Progenitor cell of endocrine pancreas (in vitro differentiated cells): ENCODE measurements at regions not wholly inside any gene's neighbourhood (a gene's known extent, or its start where the extent isn't known, plus 50 kb on each side); places are given as distances from the start of the nearest gene placed in this dataset.

Experiments
- DNase-seq: peaks from one replicate; pipeline ENCODE4 v3.0.0; 2021; ENCODE audit warnings: low spot score; ENCODE audit not compliant: unreplicated experiment
- H3K27ac Mint-ChIP-seq: 2 replicates; pipeline ENCODE4 v1.8.0; 2021; ENCODE audit warnings: mild to moderate bottlenecking, moderate library complexity, mixed read lengths
- H3K27me3 Mint-ChIP-seq: 2 replicates; pipeline ENCODE4 v1.8.0; 2021; ENCODE audit warnings: mixed read lengths
- H3K36me3 Mint-ChIP-seq: 2 replicates; pipeline ENCODE4 v1.8.0; 2022; ENCODE audit warnings: mixed read lengths; ENCODE audit not compliant: insufficient read depth
- H3K4me1 Mint-ChIP-seq: 2 replicates; pipeline ENCODE4 v1.8.0; 2021; ENCODE audit warnings: low read depth, mixed read lengths
- H3K4me3 Mint-ChIP-seq: 2 replicates; pipeline ENCODE4 v1.8.0; 2021; ENCODE audit warnings: low read depth, mild to moderate bottlenecking, moderate library complexity, mixed read lengths
- H3K9me3 Mint-ChIP-seq: 2 replicates; pipeline ENCODE4 v1.8.0; 2021; ENCODE audit warnings: low read depth, mixed read lengths
- TF ChIP-seq, protein P1 (sequence below): fragments of 200-600 bp; sonication (generic); IDR thresholded peaks from one replicate; pipeline ENCODE4 v1.5.0; 2021; ENCODE audit warnings: antibody characterized with exemption, mild to moderate bottlenecking; ENCODE audit not compliant: unreplicated experiment

DNA sequence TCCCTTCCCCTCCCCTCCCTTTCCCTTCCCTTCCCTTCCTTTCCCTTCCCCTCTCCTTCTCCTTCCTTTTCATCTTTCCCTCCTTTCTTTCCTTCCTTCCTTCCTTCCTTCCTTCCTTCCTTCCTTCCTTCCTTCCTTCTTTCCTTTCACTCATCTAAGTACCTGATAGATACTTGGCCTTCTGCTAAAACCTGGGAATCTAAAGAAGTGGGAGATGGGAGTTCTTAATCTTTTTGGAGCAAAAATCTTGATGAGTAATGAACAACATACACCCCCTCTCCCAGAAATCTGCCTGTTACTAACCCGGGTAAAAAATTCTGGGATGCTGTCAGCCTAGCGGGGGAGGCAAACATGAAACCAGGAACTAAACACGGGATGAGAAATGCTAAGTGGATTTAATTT is 100.7 kb downstream of the VEGFA start:
- peaks cover 30% of the 10 kb centered on the region for H3K4me1 Mint-ChIP-seq
- H3K9me3 Mint-ChIP-seq = no peaks in the 10 kb centered on the region
- H3K27ac Mint-ChIP-seq = no peak overlapping the region
- no peaks in the 10 kb centered on the region for H3K27me3 Mint-ChIP-seq
- no peak overlapping the region for H3K4me3 Mint-ChIP-seq
- no peaks in the 10 kb centered on the region for H3K36me3 Mint-ChIP-seq
- no peak for DNase-seq
- TF ChIP-seq, protein P1, sequence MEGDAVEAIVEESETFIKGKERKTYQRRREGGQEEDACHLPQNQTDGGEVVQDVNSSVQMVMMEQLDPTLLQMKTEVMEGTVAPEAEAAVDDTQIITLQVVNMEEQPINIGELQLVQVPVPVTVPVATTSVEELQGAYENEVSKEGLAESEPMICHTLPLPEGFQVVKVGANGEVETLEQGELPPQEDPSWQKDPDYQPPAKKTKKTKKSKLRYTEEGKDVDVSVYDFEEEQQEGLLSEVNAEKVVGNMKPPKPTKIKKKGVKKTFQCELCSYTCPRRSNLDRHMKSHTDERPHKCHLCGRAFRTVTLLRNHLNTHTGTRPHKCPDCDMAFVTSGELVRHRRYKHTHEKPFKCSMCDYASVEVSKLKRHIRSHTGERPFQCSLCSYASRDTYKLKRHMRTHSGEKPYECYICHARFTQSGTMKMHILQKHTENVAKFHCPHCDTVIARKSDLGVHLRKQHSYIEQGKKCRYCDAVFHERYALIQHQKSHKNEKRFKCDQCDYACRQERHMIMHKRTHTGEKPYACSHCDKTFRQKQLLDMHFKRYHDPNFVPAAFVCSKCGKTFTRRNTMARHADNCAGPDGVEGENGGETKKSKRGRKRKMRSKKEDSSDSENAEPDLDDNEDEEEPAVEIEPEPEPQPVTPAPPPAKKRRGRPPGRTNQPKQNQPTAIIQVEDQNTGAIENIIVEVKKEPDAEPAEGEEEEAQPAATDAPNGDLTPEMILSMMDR = no peak

DNA sequence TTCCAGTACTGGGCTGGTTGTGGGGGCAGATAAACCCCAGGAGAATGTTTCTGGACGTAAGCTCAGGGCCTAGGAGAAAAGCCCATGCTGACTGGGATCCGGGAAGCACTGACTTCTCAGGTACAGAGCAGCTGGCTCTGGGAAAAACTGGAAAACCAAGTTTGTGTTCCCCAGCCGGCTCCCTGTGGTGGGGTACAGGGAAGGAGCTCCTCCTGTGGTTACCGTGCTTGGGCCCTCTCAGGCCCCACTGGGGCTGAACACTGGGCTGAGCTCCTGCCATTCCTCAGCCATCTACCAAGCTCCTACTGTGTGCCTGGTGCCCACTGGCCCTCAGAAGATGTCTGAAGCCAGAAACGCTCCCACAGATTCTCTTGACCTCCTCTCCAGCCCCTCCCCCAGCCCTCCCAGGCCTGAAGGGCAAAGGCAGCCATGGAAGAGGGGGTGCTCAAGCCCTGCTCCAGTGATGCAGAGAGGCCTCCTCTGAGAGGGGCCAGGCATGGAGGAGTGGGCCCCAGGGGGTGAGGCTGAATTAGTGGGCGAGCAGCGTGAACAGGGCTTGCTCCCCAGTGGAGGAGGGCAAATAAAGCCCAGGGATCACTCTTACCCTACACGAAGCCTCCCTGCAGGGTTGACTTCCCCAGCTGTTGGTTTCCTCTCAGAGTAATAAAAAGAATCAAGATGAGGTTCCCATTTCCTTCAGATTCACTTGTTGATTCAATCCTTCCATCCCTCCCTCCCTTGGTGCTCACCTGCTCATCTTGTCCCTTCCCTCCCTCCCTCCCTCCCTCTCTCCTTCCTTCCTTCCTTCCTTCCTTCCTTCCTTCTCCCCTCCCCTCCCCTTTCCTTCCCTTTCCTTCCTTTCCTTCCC is 100.0 kb downstream of the VEGFA start:
- peaks cover 31% of the 10 kb centered on the region for H3K4me1 Mint-ChIP-seq
- H3K36me3 Mint-ChIP-seq = no peaks in the 10 kb centered on the region

DNA sequence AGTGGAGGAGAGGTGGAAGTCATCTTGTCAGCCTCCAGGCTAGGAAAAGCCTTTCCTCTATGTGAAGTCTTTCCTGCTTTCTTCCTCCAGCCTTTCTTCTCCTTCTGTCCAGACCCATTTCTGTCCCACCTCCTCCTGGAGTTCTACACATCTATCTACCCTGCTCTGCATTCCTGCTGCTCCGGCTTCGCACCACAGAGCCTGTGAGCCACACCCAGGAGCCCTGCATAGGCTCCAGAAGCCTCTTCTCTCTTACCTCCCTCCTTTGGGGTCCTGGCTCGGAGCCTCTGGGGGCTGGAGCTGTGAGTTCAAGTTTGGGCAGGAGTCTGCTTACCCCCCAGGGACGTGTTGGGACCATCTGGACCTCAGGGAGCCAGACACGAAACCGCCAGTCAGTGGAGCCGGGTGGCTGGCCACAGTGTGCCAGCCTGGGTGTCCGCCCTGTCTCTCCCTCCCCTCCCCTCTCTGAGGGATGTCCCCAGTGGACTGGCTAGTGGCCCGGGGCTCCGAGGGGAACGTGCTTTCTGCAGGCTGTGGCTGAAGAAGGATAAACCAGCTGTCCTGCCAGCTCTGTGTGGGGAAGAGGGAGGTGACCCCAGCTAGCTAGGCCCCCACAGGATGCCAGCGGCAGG is 99.2 kb downstream of the VEGFA start:
- Mint-ChIP-seq H3K27me3 (no peaks in the 10 kb centered on the region), H3K4me3 (no peak overlapping the region), H3K4me1 (peaks cover 31% of the 10 kb centered on the region), H3K27ac (no peak overlapping the region), H3K36me3 (no peaks in the 10 kb centered on the region), H3K9me3 (no peaks in the 10 kb centered on the region)
- TF ChIP-seq, protein P1 = no peak
- DNase-seq = no peak

More for the DNA sequence above, 100.0 kb downstream of the VEGFA start:
- Mint-ChIP-seq H3K27me3 (no peaks in the 10 kb centered on the region), H3K4me3 (no peak overlapping the region), H3K9me3 (no peaks in the 10 kb centered on the region), H3K27ac (no peak overlapping the region)
- TF ChIP-seq, protein P1 = no peak
- DNase-seq = no peak

DNA sequence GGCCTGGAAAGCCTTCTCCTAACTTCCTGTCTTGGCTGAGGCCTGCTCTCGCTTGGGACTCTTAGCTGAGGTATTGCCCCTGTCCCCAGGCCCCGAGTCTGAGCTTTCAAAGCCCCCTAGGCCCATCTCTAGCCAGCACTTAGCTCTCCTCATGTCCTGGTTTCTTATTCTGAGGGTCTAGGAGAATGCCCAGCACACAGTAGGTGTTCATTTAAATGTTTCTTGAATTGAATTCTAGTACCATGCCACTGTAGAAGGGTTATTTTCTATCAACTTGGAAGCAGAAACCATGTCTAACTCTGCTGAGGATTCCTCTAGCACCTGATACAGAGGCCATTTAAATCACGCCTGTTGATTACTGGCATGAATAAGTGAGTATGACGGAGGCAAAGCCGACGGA is 98.5 kb downstream of the VEGFA start:
- TF ChIP-seq, protein P1 = no peak
- H3K4me1 Mint-ChIP-seq = peaks cover 31% of the 10 kb centered on the region
- no peak for DNase-seq
- H3K9me3 Mint-ChIP-seq = no peaks in the 10 kb centered on the region
- H3K27me3 Mint-ChIP-seq = no peaks in the 10 kb centered on the region
- no peak overlapping the region for H3K4me3 Mint-ChIP-seq
- no peaks in the 10 kb centered on the region for H3K36me3 Mint-ChIP-seq
- H3K27ac Mint-ChIP-seq = no peak overlapping the region

DNA sequence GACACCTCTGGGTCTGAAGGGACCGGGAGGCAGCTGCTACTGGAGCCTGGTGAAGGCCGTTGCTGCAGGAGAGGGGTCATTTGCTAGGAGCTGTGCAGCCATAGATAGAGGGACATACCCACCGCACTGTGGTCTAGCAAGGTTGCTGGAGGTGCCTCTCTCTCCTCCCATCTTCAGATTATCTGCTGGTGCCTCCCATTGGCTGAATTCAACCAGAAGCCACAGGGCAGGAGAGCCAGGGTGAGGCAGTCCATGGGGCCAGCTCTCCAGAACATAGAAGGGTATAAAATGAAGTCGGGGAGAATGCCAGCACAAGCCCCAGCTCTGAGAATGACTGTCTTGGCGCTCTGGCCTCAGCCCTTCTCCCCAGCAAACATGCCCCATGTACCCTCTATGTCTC is 98.0 kb downstream of the VEGFA start:
- TF ChIP-seq, protein P1 = no peak
- H3K36me3 Mint-ChIP-seq = no peaks in the 10 kb centered on the region
- DNase-seq = no peak
- no peaks in the 10 kb centered on the region for H3K27me3 Mint-ChIP-seq
- H3K9me3 Mint-ChIP-seq = no peaks in the 10 kb centered on the region
- H3K4me3 Mint-ChIP-seq = no peak overlapping the region
- H3K4me1 Mint-ChIP-seq = peaks cover 30% of the 10 kb centered on the region
- H3K27ac Mint-ChIP-seq = no peak overlapping the region
